Lower leg skin (tissue), 3 donors: ENCODE measurements at regions not wholly inside any gene's neighbourhood (a gene's known extent, or its start where the extent isn't known, plus 50 kb on each side); places are given as distances from the start of the nearest gene placed in this dataset.

Source experiments
- POLR2A ChIP-seq, 2 donors: fragments of 450-650 bp; IDR thresholded peaks; one replicate each; pipeline ENCODE4 v1.6.1; 2016 to 2017; ENCODE audit warnings: antibody characterized with exemption in 2 of 2, mild to moderate bottlenecking in 1 of 2, moderate library complexity in 1 of 2
- TF ChIP-seq, protein P1 (sequence below), 3 donors: fragments of 450-650 bp; IDR thresholded peaks; one replicate each; pipeline ENCODE4 v1.5.1; 2016; ENCODE audit warnings: antibody characterized with exemption in 3 of 3, mild to moderate bottlenecking in 3 of 3, moderate library complexity in 2 of 3

DNA sequence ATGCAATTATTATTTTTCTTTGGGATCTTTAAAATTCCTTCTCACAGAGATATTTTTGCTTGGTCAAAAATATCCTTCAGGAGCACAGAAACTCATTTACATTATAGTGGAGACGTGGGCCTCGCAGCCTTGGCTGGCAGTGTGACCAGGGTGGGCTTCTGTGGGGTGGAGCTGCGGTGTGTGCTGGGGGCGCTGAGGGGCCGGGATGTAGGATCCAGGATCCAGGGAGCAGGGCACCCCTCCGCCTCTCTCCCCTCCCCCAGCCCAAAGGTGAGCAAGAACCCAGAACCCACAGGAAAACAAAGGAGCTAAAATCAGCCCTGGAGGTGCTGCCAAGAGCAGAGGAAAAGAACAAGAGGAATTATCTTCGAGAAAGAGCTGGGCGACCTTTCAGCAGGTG, 79.1 kb upstream of the OLFM1 start:
- TF ChIP-seq, protein P1, sequence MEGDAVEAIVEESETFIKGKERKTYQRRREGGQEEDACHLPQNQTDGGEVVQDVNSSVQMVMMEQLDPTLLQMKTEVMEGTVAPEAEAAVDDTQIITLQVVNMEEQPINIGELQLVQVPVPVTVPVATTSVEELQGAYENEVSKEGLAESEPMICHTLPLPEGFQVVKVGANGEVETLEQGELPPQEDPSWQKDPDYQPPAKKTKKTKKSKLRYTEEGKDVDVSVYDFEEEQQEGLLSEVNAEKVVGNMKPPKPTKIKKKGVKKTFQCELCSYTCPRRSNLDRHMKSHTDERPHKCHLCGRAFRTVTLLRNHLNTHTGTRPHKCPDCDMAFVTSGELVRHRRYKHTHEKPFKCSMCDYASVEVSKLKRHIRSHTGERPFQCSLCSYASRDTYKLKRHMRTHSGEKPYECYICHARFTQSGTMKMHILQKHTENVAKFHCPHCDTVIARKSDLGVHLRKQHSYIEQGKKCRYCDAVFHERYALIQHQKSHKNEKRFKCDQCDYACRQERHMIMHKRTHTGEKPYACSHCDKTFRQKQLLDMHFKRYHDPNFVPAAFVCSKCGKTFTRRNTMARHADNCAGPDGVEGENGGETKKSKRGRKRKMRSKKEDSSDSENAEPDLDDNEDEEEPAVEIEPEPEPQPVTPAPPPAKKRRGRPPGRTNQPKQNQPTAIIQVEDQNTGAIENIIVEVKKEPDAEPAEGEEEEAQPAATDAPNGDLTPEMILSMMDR (IDR thresholded peaks at IDR 0.05) = no peak
- no peak for TF ChIP-seq POLR2A (IDR thresholded peaks at IDR 0.05)
